Astrocyte (in vitro differentiated cells and primary cell): ENCODE measurements at regions not wholly inside any gene's neighbourhood (a gene's known extent, or its start where the extent isn't known, plus 50 kb on each side); places are given as distances from the start of the nearest gene placed in this dataset.

Source experiments
- CTCF ChIP-seq: IDR thresholded peaks from 2 replicates; pipeline ENCODE4 v1.5.1; 2011; ENCODE audit warnings: low read depth, mild to moderate bottlenecking, inconsistent platforms, low read length, moderate library complexity; ENCODE audit not compliant: insufficient read depth
- EZH2 ChIP-seq: IDR thresholded peaks from 2 replicates; pipeline ENCODE4 v1.6.1; 2012; ENCODE audit warnings: mild to moderate bottlenecking, low read length, inconsistent platforms; ENCODE audit not compliant: insufficient read depth

GRCh38 chr13:87887459-87888123, 216.4 kb downstream of the SLITRK5 start:
- TF ChIP-seq CTCF (no peak), EZH2 (no peak)
